ENCODE measurements at regions not wholly inside any gene's neighbourhood (a gene's known extent, or its start where the extent isn't known, plus 50 kb on each side); places are given as distances from the start of the nearest gene placed in this dataset.

GRCh38 chr14:55911776-55912175, 206.4 kb upstream of the PELI2 start:
- no peak for TF ChIP-seq CTCF (conservative IDR thresholded peaks at IDR 0.05)
- no peak for TF ChIP-seq ZFX (IDR thresholded peaks at IDR 0.05)
